ENCODE measurements at regions not wholly inside any gene's neighbourhood (a gene's known extent, or its start where the extent isn't known, plus 50 kb on each side); places are given as distances from the start of the nearest gene placed in this dataset.

- no peak for TF ChIP-seq POLR2A (IDR thresholded peaks at IDR 0.05)
- no peak for TF ChIP-seq CTCF (IDR thresholded peaks at IDR 0.05)
Observed at GRCh38 chr2:163185160-163185559, 346.6 kb upstream of the KCNH7 start.

Data from body of pancreas (tissue), 4 donors.